ENCODE measurements at regions not wholly inside any gene's neighbourhood (a gene's known extent, or its start where the extent isn't known, plus 50 kb on each side); places are given as distances from the start of the nearest gene placed in this dataset.

GRCh38 chr4:111066001-111066400 is 443.1 kb upstream of the PITX2 start (continued):
- TF ChIP-seq POLR2A (IDR thresholded peaks at IDR 0.05; ENCODE audit: control extremely low read depth in 1 of 2, low read depth in 2 of 2, low read length in 2 of 2) (no peak), SP4 (IDR thresholded peaks at IDR 0.05; ENCODE audit: low read length) (no peak), SIRT6 (IDR thresholded peaks at IDR 0.05; ENCODE audit: low read length) (no peak), TEAD4 (IDR thresholded peaks at IDR 0.05; ENCODE audit: low read depth, low read length) (no peak), PHF8 (conservative IDR thresholded peaks at IDR 0.05; ENCODE audit: low read depth, low read length) (no peak), POU5F1 (IDR thresholded peaks at IDR 0.05; ENCODE audit: low read depth, low read length) (no peak), ATF2 (IDR thresholded peaks at IDR 0.05; ENCODE audit: low read length) (no peak), CREB1 (IDR thresholded peaks at IDR 0.05) (no peak)
